ENCODE measurements at regions not wholly inside any gene's neighbourhood (a gene's known extent, or its start where the extent isn't known, plus 50 kb on each side); places are given as distances from the start of the nearest gene placed in this dataset.

- Histone ChIP-seq H3K36me3 (no peaks in the 10 kb centered on the region), H3K27ac (no peak overlapping the region), H3K27me3 (no peaks in the 10 kb centered on the region), H3K4me3 (no peak overlapping the region), H3K4me1 (no peaks in the 10 kb centered on the region), H3K9me3 (peaks cover 0 to 11% (median 0%) of the 10 kb centered on the region in 12 donors)
- intact Hi-C loops (cut with DNase I), result no loop called here
- ATAC-seq, result no peak
- no peak for TF ChIP-seq POLR2A (IDR thresholded peaks at IDR 0.05)
- TF ChIP-seq CTCF (IDR thresholded peaks at IDR 0.05), result no peak
- WGBS, 4 donors, result 78 to 83% (median 80%) methylated on average over 2 of the region's 2 CpGs
- DNase-seq, result no peak
These were observed 820.7 kb downstream of the NCAM2 start for GRCh38 chr21:21818898-21819297.

GRCh38 chr21:21828130-21828529 is 829.9 kb downstream of the NCAM2 start:
- Histone ChIP-seq H3K4me3 (no peak overlapping the region), H3K27me3 (no peaks in the 10 kb centered on the region), H3K9me3 (peaks cover 0 to 10% (median 0%) of the 10 kb centered on the region in 12 donors), H3K36me3 (no peaks in the 10 kb centered on the region), H3K4me1 (no peaks in the 10 kb centered on the region), H3K27ac (no peak overlapping the region)
- ATAC-seq (no peak), DNase-seq (no peak)
- no peak for TF ChIP-seq CTCF (IDR thresholded peaks at IDR 0.05)
- WGBS, 4 donors, result 71 to 91% (median 81%) methylated on average over 1 of the region's 1 CpG
- intact Hi-C loops (cut with DNase I), result no loop called here

- Histone ChIP-seq H3K27me3 (no peaks in the 10 kb centered on the region), H3K4me3 (no peak overlapping the region), H3K27ac (no peak overlapping the region), H3K36me3 (no peaks in the 10 kb centered on the region), H3K9me3 (peaks cover 0 to 10% (median 0%) of the 10 kb centered on the region in 12 donors), H3K4me1 (no peaks in the 10 kb centered on the region)
- ATAC-seq (no peak), DNase-seq (no peak)
- intact Hi-C loops (cut with DNase I), result no loop called here
- WGBS, 4 donors, result 85 to 89% (median 87%) methylated on average over 8 to 11 of the region's 11 CpGs
- TF ChIP-seq POLR2A (IDR thresholded peaks at IDR 0.05) (no peak), CTCF (IDR thresholded peaks at IDR 0.05) (no peak)
These were observed 832.8 kb downstream of the NCAM2 start for GRCh38 chr21:21831036-21831435.

- TF ChIP-seq POLR2A (IDR thresholded peaks at IDR 0.05) (no peak), CTCF (IDR thresholded peaks at IDR 0.05) (no peak)
- Histone ChIP-seq H3K9me3 (peaks cover 0 to 20% (median 0%) of the 10 kb centered on the region in 12 donors), H3K36me3 (no peaks in the 10 kb centered on the region), H3K27me3 (no peaks in the 10 kb centered on the region), H3K4me1 (no peaks in the 10 kb centered on the region), H3K4me3 (no peak overlapping the region), H3K27ac (no peak overlapping the region)
- intact Hi-C loops (cut with DNase I), result no loop called here
- 63 to 69% (median 68%) methylated on average over 1 of the region's 1 CpG for whole genome bisulfite sequencing, 4 donors
- no peak for DNase-seq
- ATAC-seq, result no peak
These were observed 847.7 kb downstream of the NCAM2 start for GRCh38 chr21:21845901-21846300.
